GM19324 (cell line): ENCODE measurements at regions not wholly inside any gene's neighbourhood (a gene's known extent, or its start where the extent isn't known, plus 50 kb on each side); places are given as distances from the start of the nearest gene placed in this dataset.
A peak's percentile ranks its signal among the peaks of the same experiment; 100 is the strongest.

Experiments
- ATAC-seq: cut with Tn5 transposase; IDR thresholded peaks from one replicate; pipeline ENCODE4 v1.9.1; 2021; ENCODE audit warnings: mild to moderate bottlenecking, moderate library complexity; ENCODE audit not compliant: unreplicated experiment, low FRiP score

GRCh38 chr9:6703898-6704639 lies 53.7 kb upstream of the KDM4C start:
- ATAC-seq = peak; percentile 94

GRCh38 chr9:6702707-6703106 lies 55.1 kb upstream of the KDM4C start:
- ATAC-seq = no peak

GRCh38 chr9:6696178-6696577 lies 50.6 kb upstream of the GLDC start:
- ATAC-seq = no peak

DNA sequence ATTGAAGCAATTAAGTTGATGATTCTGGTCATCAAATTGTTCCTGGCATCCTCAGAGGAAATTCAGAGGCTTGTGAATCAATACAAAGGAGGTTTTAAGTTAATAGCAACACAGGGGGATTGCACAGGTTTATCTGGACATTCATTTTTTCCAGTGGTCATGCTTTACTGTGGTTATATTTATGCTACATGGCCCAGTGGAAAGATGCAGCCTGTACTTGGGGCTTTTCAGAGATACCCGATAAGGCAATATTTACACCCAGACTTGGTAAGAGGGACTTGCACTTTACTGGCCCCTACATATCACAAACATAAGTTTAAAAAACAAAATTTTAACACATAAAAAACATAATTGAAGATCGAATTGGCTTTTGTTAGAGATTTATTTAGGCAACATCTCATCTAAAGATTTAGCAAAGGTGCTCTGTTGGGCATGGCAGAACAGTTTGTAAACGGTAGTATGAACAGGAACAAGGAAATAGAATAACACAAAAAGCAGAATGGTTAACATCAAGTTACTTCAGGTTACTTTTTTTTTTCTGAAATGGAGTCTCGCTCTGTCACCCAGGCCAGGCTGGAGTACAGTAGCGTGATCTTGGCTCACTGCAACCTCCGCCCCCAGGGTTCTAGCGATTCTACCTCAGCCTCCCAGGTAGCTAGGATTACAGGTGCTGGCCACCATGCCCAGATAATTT lies 49.7 kb upstream of the GLDC start:
- ATAC-seq = no peak
